GM19023 (cell line): ENCODE measurements at regions not wholly inside any gene's neighbourhood (a gene's known extent, or its start where the extent isn't known, plus 50 kb on each side); places are given as distances from the start of the nearest gene placed in this dataset.
"Not testable (repeated sequence)": the region's sequence is repeated elsewhere in the genome, so short reads cannot be mapped to it uniquely, and the experiment has no call there.

Experiments used
- ATAC-seq: cut with Tn5 transposase; IDR thresholded peaks from one replicate; pipeline ENCODE4 v1.9.1; 2021; ENCODE audit warnings: mild to moderate bottlenecking, moderate library complexity; ENCODE audit not compliant: unreplicated experiment

DNA sequence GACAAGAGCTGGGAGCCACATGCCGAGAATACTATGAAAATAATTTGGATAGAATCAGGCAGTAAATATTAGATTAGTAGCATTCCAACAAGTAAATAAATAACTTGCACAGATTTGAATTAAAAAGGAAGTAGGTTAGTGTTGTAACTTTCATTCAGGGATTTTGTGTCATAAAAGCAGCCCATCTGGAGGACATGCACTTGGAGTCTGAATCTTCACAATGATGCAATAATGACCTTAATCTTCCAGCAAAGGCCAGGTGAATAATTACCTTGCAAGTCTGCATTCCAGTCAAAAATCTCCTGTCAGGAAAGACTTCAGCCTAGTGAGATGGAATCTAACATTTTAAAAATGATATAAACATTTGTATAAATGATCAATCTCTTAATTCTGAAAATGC is 518.1 kb downstream of the KCNJ2 start:
- no peak for ATAC-seq

DNA sequence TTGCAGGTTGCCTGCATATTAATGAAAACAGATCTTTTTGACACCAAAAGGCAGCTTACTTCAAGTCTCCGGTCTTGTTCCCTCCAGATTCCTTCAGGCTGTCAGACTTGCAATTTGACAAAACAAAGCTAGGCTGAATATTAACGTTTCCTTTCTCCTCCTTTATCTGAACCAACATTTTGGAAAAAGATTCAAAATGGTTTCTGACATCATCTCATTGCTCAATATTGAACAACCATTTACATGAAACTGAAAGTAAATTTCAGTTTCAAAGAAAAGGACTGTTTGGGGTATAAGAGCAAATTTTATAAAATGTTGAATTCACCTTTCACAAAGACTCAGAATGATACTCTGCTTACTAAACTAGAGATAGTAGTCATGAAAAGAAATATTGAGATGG is 521.8 kb downstream of the KCNJ2 start:
- ATAC-seq, result no peak

DNA sequence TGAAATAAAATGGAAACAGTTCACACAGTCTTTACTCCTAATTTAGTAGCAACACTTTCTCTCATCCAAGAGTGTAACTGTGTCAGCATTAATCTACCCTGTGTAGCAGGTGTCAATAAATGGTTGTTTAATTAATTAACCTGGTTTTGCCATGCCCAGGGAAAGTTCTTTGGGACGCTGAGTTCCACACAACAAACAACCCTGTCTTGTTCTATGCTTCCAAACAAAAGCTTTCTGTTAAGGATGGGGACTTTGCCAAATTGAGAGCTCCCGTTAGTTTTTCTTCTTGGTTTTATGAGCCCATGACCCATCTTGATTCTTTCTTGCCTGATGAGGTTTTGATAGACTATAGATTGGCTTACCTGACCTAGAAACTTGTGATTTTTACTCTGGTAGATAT is 530.1 kb downstream of the KCNJ2 start:
- no peak for ATAC-seq

- no peak for ATAC-seq
These were observed 533.4 kb downstream of the KCNJ2 start for GRCh38 chr17:70702683-70703255.

GRCh38 chr17:70709596-70709995 is 540.3 kb downstream of the KCNJ2 start:
- no peak for ATAC-seq

DNA sequence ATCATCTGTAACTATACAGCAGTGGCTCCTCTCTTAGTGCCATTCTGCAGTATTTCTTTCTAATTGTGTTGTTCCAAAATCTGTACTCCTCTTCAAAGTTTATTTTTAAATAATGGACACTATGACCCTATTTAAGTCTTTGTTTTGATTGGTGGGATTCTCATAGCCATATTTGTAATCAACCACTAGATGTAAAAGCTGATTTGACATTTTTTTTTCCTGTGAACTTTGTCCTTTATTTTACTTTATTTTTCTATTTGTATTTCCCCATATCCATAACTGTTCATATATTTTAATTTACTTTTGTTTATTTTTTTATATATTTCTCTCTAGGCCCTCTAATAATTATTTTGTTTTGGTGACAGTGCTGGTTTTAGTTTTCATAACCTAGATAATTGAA is 544.4 kb downstream of the KCNJ2 start:
- no peak for ATAC-seq

GRCh38 chr17:70716551-70716950 is 547.2 kb downstream of the KCNJ2 start:
- no peak for ATAC-seq

GRCh38 chr17:70717042-70717441 is 547.7 kb downstream of the KCNJ2 start:
- no peak for ATAC-seq

DNA sequence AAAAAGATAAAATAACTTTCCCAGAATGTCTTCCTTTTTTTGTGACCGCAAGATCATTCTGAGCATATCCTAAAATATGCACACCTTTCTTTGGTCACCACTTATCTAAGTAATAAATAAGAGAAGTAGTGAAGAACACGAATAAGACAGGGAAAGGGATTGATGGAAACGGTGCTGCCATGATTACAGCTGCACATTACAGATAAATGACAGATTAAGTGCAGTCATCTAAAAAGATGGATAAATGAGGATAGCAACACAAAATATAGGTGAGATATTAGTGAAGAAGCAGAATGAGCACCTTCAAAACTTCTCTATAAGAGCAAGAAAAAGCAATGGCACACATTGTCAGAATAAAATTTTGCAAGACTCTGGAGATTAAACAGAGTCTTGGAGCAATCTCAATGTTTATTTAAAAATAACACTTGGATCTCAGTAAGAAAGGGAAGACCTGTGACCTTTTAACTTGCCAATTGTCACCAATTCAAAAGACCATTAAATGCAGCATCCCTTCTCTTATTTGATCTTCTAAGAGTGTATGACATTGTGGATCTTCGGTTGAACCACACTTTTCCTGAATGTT is 567.1 kb downstream of the KCNJ2 start:
- ATAC-seq, result no peak

- ATAC-seq, result no peak
These were observed 569.7 kb downstream of the KCNJ2 start for GRCh38 chr17:70739065-70739464.

- ATAC-seq, result not testable (repeated sequence)
These were observed 577.2 kb downstream of the KCNJ2 start for GRCh38 chr17:70746574-70746973.

DNA sequence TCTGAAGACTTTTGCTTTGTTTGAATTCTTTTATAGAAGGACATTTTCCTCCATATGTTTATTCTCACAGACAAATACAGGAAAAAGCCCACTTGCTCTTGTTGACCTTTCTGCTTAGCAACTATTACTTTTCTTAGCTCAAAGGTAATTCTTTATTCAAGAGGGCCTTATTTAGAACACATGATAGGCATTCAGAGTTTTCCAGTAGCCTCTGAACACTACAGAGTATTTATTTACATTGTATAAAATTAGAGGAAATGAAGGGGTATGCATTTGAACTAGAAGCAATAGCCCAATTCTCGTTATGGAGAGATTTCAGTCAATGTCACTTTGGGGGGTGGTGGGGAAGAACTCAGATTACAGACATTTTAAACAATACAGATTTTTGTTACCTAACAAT is 581.7 kb downstream of the KCNJ2 start:
- ATAC-seq, result no peak

DNA sequence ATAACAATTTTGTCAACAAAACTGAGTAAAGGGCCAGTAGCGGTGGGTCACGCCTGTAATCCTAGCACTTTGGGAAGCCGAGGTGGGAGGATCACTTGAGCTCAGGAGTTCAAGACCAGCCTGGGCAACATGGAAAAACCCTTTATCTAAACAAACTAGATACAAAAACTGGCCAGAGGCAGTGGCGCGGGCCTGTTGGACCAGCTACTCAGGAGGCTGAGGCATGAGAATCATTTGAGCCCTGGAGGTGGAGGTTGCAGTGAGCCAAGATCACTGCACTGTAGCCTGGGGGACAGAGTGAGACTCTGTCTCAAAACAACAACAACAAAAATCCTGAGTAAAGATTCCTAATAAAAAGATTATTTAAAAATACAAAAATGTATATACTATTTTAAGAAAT is 583.1 kb downstream of the KCNJ2 start:
- not testable (repeated sequence) for ATAC-seq

DNA sequence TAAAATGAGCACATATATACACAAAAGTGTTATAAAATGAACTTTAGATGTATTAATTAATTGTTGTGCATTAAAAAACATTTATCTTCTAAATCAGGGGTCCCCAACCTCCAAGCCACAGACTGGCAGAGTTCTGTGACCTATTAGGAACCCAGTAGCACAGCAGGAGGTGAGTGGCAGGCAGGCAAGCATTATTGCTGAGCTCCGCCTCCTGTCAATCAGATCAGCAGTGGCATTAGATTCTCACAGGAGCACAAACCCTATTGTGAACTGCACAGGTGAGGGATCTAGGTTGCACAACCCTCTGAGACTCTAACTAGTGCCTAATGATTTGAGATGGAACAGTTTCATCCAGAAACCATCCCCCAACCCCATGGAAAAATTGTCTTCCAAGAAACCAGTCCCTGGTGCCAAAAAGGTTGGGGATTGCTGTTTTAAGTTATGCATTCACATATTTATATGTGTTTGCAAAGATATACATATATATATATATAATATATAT is 583.7 kb downstream of the KCNJ2 start:
- no peak for ATAC-seq

GRCh38 chr17:70763018-70763417 is 593.7 kb downstream of the KCNJ2 start:
- ATAC-seq, result no peak

DNA sequence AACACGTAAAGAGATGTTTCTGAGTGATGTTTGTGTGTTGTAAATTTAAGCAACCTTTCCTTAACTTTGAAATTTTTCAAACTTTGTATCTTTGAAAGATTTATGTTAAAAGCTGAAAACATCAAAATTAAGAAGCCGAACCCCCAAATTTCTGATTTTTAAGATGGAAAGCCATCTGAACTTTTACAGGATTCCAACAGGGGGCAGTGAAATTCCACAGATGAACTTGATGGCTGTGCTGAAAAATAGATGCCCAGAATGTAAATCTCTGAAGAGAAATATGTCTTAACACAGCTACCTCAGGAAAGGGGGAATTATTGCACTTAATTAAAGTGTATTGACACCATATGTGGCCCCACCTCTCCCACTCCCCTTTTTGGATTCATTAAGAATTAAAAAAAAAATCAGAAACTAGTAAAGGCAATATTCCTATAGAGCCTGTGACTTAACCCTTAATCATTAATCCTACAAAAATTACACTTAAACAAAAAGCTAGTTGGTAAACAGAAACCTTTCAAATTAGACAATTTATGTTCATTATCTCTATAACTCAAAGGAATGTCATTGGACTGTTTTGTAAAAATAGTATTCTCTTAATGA is 597.9 kb downstream of the KCNJ2 start:
- ATAC-seq, result no peak

DNA sequence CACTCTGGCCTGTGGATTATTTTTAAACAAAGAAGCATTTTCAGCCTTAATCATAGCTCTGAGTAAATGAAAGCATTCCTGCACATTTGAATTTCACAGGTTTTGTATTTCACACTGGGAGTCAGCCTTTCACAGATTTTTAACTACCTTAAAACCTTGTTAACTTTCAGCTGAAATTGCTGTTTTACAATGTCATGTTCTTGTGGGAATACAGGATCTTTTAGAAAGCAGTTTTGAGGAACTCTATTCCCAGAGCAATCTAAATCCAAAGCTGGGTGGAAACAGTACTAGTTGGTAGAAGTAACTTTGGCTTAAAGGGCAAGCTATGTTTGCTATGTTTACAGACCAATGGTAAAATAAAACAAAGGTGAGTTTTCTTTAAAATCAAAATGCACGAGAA is 600.6 kb downstream of the KCNJ2 start:
- ATAC-seq, result no peak

- ATAC-seq, result no peak
These were observed 602.6 kb downstream of the KCNJ2 start for GRCh38 chr17:70771804-70772386.

- no peak for ATAC-seq
These were observed 603.4 kb downstream of the KCNJ2 start for GRCh38 chr17:70772761-70773160.

- ATAC-seq, result no peak
These were observed 603.9 kb downstream of the KCNJ2 start for GRCh38 chr17:70773258-70773657.

DNA sequence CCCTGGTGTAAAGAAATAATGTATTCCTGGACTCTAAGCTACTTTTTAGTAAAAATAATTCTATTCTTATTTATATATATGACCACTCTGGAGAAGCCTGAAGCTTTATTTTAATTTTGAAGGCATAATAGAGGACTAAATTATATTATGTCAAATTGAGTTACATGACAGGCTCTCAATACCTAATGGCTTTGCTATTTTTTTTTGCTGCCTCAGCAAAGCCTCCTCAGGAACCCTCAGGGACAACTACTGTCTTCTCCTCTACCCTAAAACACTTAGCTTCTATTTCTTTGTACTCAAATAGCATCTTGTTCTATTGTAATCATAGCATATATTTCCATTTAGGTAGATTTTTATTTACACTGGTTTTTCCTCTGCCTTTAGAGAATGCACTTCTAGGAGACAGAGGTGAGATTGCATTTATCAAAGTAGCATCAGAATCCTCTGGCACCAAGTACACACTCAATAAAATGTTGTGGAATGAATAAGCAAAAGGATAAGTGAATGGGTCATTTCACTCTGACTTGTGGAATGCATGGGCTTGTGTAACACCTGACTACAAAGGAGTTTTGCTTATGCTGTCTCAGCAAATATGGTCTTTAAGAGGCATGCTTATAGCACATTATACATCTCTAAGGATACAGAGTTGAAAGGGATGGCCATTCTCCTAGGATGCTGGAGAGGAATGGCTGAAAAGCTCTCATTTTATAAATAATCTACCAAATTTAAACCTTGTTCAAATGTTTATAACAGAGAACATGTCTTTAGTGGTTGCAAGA is 605.2 kb downstream of the KCNJ2 start:
- no peak for ATAC-seq
